GM19023 (cell line): ENCODE measurements at regions not wholly inside any gene's neighbourhood (a gene's known extent, or its start where the extent isn't known, plus 50 kb on each side); places are given as distances from the start of the nearest gene placed in this dataset.

Source experiments
- ATAC-seq: cut with Tn5 transposase; IDR thresholded peaks from one replicate; pipeline ENCODE4 v1.9.1; 2021; ENCODE audit warnings: mild to moderate bottlenecking, moderate library complexity; ENCODE audit not compliant: unreplicated experiment

DNA sequence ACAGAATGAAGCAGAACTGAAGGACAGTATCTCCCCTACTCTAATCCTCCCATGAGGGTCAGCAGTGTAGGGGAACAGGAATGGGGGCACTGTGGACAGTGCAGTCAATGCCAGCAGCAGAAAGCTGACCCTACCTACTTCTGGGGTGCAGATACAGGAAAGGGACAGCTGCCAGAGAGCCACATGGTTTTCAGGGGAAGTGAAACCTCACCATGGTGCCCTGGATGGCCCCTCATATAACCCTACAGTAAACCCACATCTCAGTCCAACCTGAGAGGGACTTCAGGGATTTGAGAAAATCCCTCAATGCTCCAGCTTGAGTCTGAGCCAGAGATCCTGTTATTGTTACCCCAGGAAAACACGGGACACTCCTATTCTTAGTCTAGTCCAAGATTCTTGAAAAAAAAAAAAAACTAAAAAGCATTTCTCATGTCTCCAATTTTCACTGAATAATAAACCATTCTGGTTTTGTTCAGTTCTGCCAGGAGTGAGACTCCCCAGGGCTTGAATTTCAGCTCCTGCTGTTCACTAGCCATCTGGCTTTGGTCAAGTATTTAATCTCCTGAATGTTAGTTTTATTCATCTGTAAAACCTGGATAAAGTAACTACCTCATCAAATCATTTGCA lies 511.6 kb upstream of the ARGLU1 start:
- no peak for ATAC-seq

DNA sequence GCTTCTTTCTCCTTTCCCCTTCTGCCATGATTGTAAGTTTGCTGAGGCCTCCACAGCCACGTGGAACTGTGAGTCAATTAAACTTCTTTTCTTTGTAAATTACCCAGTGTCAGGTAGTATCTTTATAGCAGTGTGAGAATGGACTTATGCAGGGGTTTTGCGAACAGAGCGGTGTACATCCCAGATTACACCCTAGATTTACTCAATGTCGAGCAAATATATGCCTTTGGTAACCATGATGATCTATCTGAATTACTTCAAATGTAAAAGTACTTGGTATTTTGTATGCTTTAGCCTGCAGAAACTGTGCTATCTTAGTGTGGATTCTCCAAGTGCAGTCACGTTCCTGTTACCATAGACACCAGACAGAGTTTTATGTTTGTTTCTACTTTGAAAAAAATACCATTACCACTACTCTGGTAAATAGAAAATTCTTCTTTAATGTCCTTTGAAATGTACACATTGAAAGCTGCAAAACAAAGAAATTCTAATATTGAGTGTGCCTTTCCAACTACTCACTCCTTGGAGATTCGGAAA lies 510.4 kb upstream of the ARGLU1 start:
- ATAC-seq = no peak

- ATAC-seq = no peak
These were observed 508.9 kb upstream of the ARGLU1 start for GRCh38 chr13:107076801-107077200.

- no peak for ATAC-seq
These were observed 507.6 kb upstream of the ARGLU1 start for GRCh38 chr13:107075576-107075975.

DNA sequence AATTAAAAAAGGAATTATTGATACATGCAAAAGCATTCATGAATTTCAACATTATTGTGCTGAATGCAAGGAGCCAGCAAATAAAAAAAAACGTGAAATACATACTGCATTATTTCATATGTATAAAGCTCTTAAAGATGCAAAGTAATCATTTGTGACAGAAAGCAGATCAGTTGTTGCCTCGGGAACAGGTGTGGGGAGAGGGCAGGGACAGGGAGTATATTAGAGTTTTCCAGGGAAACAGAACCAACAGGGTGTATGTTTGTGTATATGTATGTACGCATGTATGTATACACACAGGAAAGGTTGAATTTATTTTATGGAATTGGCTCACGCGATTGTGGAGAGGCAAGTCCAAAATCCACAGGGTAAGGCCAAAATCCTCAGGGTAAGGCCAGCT lies 502.9 kb upstream of the ARGLU1 start:
- ATAC-seq = no peak

DNA sequence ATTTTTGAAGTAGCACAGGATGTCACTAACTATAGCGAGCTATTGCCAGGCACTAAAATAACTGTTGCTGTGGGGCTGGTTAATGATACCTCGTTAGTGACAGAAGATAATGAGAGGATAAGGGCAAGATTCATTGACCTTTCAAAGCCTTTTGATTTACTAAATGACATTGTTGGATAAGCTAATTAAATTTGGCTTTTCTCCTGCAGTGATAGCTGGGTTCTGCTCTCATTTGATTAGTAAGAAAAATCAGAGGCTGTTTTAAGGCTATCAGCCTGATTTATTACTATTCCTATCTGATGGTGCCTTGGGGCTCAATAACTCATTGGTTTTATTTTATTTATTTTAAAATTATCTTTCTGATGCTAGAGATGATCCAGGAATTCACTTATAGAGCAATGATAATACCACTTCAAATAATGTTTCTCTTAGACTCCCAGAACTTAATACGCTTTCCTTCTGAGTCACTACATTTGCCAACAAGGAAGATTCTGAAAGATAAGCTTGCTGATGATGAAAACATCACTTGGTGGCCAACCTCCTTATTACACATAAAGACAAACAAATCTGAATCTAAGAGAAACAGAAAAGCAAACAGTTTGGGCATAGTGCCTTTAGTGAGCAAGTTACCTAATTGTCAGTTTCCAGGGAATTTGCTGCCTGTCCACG lies 501.3 kb upstream of the ARGLU1 start:
- no peak for ATAC-seq

DNA sequence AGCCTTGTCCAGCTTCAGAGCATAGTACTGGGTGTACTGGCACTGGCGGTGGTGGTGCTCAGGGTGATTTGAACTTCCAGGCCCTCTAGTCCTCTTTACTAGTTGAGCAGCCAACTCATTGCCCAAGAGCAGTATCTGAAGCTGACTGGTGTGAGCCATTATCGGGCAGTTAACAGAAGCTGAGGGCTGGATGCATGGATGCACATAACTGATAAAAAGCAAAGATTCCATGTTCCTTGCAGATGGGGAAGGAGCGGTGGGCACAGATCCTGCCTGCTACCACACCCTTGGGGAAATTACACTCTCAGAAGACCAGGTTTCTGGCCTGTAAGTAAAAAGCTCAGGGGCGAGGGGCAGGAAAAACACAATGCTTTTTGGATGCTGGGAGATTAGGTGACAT lies 499.4 kb upstream of the ARGLU1 start:
- no peak for ATAC-seq

DNA sequence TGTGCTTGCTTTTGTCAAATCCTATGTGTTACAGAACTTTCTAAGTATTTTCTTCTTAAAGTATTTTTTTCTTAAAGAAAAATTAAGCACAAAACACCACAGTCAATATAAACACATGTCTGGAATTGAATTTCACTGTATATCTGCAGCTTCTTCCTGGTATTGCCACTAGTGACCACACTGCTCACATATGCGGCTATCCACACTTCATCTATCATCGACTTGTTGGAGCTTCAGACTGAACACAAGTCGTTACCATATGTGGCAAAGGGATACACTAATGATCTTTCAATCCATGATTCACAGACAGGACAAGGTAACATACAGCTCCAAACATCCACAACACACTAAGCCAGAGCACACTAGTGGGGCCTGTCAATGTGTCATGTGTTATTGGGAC lies 498.4 kb upstream of the ARGLU1 start:
- no peak for ATAC-seq

DNA sequence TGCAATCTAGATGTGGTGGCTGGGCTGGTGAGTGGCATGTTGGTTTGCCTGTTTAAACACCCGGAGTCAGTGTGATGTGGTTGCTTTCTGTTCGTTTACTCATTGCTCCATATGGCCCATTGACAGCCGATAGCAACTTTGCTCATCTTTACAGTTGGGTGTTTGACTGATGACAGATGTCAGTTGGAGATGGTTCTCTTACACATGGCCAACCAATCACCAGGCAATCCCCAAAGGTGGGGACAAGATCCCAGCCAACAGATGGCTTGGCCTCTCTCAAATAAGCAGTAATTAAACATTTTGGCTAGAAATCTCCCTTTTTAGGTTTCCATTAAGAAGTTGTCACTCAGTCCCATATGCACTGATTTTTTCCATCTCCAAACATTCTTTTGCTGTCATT lies 497.1 kb upstream of the ARGLU1 start:
- no peak for ATAC-seq

DNA sequence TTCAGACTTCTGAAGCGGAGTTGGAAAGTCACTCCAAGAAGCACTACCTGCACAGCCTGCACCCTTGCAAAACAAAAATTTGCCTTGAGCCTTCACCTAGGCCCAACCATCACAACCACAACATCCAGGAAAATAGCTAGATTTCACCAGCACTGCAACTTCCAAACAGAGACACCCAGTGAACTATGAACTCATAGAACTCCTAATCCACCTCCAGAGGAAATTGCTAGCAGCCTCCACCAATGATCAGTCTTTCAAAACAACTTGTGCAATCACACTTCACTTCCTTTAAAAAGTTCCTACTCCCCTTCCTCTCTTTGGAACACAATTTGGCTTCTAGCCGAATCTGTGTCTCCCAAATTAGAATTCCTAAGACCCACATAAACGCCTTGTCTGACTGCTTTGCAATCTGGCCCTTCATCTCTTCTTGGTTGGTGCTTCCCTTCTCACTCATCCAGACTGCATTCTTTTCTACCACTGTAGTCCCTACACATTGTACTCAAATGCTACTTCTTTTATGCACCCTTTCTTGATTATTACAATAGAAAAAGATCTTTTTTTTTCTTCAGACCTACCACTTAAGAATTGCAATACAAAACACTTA lies 489.2 kb upstream of the ARGLU1 start:
- no peak for ATAC-seq

GRCh38 chr13:107043021-107043956 lies 475.4 kb upstream of the ARGLU1 start:
- no peak for ATAC-seq

GRCh38 chr13:107035778-107036177 lies 467.8 kb upstream of the ARGLU1 start:
- ATAC-seq = no peak

DNA sequence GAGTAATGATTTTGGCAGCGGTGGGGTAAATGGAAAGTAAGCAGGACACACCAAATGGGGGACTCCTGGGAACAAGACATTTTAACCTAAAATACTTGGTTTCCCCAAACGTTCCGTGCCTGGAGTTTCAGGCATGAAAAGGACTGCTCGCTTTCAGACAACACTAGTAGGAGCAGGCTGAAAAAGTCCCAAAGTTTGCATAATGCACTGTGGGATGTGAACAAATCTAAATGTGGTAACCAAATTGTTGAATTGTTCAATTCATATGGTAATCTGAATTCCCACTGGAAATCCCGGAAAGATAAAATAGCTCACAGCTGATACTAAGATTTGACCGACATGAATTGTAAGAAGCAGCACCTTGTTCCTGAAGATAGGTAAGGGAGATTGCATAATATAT lies 467.2 kb upstream of the ARGLU1 start:
- no peak for ATAC-seq

DNA sequence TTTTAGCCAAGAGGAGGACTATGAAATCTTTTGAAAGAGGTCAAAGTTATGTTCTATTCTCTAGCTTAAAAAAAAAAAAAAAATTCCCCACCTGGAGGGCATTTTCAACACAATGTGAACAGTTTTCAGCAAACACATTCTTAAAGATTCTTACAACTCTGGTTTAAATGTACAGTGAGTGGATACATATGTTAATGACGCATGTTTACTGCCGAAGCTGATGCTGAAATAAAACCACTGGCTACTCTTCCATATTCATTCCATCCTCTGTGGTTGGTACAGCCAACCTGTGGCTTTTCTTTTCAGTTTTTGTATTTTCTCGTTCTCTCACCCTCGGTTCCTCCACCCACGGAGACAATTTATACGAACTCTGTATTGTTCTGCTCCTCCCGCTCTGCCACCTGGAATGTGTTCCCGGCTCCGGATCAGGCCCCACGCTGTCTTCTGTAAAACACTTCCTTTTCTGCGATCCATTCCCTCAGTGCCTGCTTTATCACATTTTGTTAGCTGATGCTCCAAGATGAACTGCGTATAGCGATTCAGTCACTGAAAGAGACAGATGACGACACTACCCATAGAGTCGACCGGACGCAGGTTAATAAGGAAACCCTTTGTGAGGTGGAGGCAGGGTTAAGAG lies 466.4 kb upstream of the ARGLU1 start:
- no peak for ATAC-seq

- ATAC-seq = no peak
These were observed 463.8 kb upstream of the ARGLU1 start for GRCh38 chr13:107031716-107032115.

- ATAC-seq = no peak
These were observed 460.8 kb upstream of the ARGLU1 start for GRCh38 chr13:107028751-107029150.

- ATAC-seq = no peak
These were observed 458.1 kb upstream of the ARGLU1 start for GRCh38 chr13:107025991-107026390.

GRCh38 chr13:107023335-107023734 lies 455.4 kb upstream of the ARGLU1 start:
- ATAC-seq = no peak

- ATAC-seq = no peak
These were observed 452.5 kb upstream of the ARGLU1 start for GRCh38 chr13:107020393-107020792.

DNA sequence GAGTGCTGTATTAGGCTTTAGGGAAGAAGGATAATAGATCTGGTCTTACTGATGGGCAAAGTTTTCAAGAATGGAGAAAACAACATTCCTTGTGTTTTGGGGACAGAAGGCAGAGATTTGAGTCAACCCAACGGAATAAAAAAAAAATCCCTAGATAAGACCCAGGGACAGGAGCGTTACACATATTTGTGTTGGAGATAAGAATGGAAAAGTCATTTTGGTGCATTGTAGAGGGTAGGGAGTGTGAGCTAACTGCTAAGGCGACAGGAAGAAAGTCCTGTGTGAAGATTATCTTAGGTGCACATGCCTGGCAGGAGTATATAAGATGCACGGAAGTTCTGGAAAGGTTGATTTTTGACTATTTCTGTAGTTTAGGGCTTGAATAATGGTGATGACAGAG lies 450.3 kb upstream of the ARGLU1 start:
- ATAC-seq = no peak

DNA sequence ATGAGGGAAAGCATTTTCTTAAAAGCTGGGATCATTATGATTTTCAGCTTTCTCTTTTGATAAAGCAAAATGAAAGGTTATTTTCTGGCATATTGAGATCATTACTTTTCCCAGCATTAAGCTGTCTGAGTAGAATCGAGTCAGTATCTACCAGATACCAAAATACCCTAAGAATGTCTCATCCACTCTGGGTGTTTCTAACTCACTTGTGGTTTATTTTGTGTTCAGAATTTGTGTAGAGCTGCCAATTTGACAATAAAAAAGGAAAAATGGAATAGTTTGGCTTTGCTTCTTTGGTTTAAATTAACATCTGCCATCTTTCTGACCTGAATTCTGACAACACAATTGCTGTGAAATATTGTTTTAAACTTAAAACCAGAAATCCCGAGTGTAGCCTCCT lies 438.7 kb upstream of the ARGLU1 start:
- no peak for ATAC-seq
